Hematopoietic multipotent progenitor cell treated with erythropoietin and hydrocortisone succinate and interleukin-3 and kit ligand, for 4 days (in vitro differentiated cells): ENCODE measurements at regions not wholly inside any gene's neighbourhood (a gene's known extent, or its start where the extent isn't known, plus 50 kb on each side); places are given as distances from the start of the nearest gene placed in this dataset.

Experiments used
- DNase-seq: peaks from one replicate; pipeline ENCODE4 v3.0.0-alpha.2; 2015

GRCh38 chr5:174159327-174160114, 114.0 kb downstream of the NSG2 start:
- DNase-seq = no peak

GRCh38 chr5:174165406-174165805, 119.9 kb downstream of the NSG2 start:
- no peak for DNase-seq

- DNase-seq = no peak
Observed at GRCh38 chr5:174166231-174167079, 120.9 kb downstream of the NSG2 start.

GRCh38 chr5:174167080-174167910, 121.8 kb downstream of the NSG2 start:
- DNase-seq = no peak

GRCh38 chr5:174172152-174172551, 126.6 kb downstream of the NSG2 start:
- no peak for DNase-seq

- no peak for DNase-seq
Observed at GRCh38 chr5:174172566-174172965, 127.1 kb downstream of the NSG2 start.

GRCh38 chr5:174173766-174174165, 128.3 kb downstream of the NSG2 start:
- DNase-seq = no peak

- DNase-seq = peak; percentile 6
Observed at GRCh38 chr5:174175716-174176268, 130.3 kb downstream of the NSG2 start.

GRCh38 chr5:174176511-174176910, 131.0 kb downstream of the NSG2 start:
- peak; percentile 14 for DNase-seq

GRCh38 chr5:174177531-174177930, 132.0 kb downstream of the NSG2 start:
- DNase-seq = no peak

- DNase-seq = peak; percentile 7
Observed at GRCh38 chr5:174177976-174178605, 132.6 kb downstream of the NSG2 start.

GRCh38 chr5:174180639-174181038, 135.1 kb downstream of the NSG2 start:
- no peak for DNase-seq

- no peak for DNase-seq
Observed at GRCh38 chr5:174182111-174182510, 136.6 kb downstream of the NSG2 start.

GRCh38 chr5:174183701-174184100, 138.2 kb downstream of the NSG2 start:
- DNase-seq = no peak

GRCh38 chr5:174185506-174185905, 140.0 kb downstream of the NSG2 start:
- no peak for DNase-seq

- DNase-seq = no peak
Observed at GRCh38 chr5:174186096-174186695, 140.7 kb downstream of the NSG2 start.

- DNase-seq = no peak
Observed at GRCh38 chr5:174187001-174187400, 141.5 kb downstream of the NSG2 start.

GRCh38 chr5:174187481-174187880, 142.0 kb downstream of the NSG2 start:
- no peak for DNase-seq

GRCh38 chr5:174188295-174188694, 142.8 kb downstream of the NSG2 start:
- DNase-seq = no peak

- DNase-seq = no peak
Observed at GRCh38 chr5:174189654-174190541, 144.4 kb downstream of the NSG2 start.

- DNase-seq = no peak
Observed at GRCh38 chr5:174191076-174191475, 145.6 kb downstream of the NSG2 start.
